ENCODE measurements at regions not wholly inside any gene's neighbourhood (a gene's known extent, or its start where the extent isn't known, plus 50 kb on each side); places are given as distances from the start of the nearest gene placed in this dataset.

GRCh38 chr3:59486520-59486919 is 436.7 kb upstream of the CFAP20DC start:
- Mint-ChIP-seq H3K27ac (no peak overlapping the region), H3K4me1 (ENCODE audit: low read depth) (no peaks in the 10 kb centered on the region), H3K4me3 (ENCODE audit: low read depth) (no peak overlapping the region), H3K9me3 (ENCODE audit: low read depth) (no peaks in the 10 kb centered on the region), H3K27me3 (peaks cover 4% of the 10 kb centered on the region), H3K36me3 (ENCODE audit: insufficient read depth) (no peaks in the 10 kb centered on the region)
- no peak for TF ChIP-seq CTCF (IDR thresholded peaks at IDR 0.05; ENCODE audit: unreplicated experiment)
- DNase-seq (ENCODE audit: low spot score, unreplicated experiment): no peak

- H3K4me3 Mint-ChIP-seq (ENCODE audit: low read depth): no peak overlapping the region
- H3K27me3 Mint-ChIP-seq: peaks cover 4% of the 10 kb centered on the region
- H3K4me1 Mint-ChIP-seq (ENCODE audit: low read depth): no peaks in the 10 kb centered on the region
- no peak for DNase-seq (ENCODE audit: low spot score, unreplicated experiment)
- no peaks in the 10 kb centered on the region for H3K9me3 Mint-ChIP-seq (ENCODE audit: low read depth)
- H3K27ac Mint-ChIP-seq: no peak overlapping the region
- H3K36me3 Mint-ChIP-seq (ENCODE audit: insufficient read depth): no peaks in the 10 kb centered on the region
- TF ChIP-seq CTCF (IDR thresholded peaks at IDR 0.05; ENCODE audit: unreplicated experiment): no peak
Measured at GRCh38 chr3:59483191-59483590, 433.4 kb upstream of the CFAP20DC start.

GRCh38 chr3:59482684-59483083 is 432.9 kb upstream of the CFAP20DC start:
- peaks cover 4% of the 10 kb centered on the region for H3K27me3 Mint-ChIP-seq
- no peak overlapping the region for H3K4me3 Mint-ChIP-seq (ENCODE audit: low read depth)
- H3K27ac Mint-ChIP-seq: no peak overlapping the region
- no peaks in the 10 kb centered on the region for H3K9me3 Mint-ChIP-seq (ENCODE audit: low read depth)
- H3K4me1 Mint-ChIP-seq (ENCODE audit: low read depth): no peaks in the 10 kb centered on the region
- TF ChIP-seq CTCF (IDR thresholded peaks at IDR 0.05; ENCODE audit: unreplicated experiment): no peak
- DNase-seq (ENCODE audit: low spot score, unreplicated experiment): no peak
- H3K36me3 Mint-ChIP-seq (ENCODE audit: insufficient read depth): no peaks in the 10 kb centered on the region

- Mint-ChIP-seq H3K4me3 (ENCODE audit: low read depth) (no peak overlapping the region), H3K9me3 (ENCODE audit: low read depth) (no peaks in the 10 kb centered on the region), H3K27me3 (peaks cover 3% of the 10 kb centered on the region), H3K36me3 (ENCODE audit: insufficient read depth) (no peaks in the 10 kb centered on the region), H3K27ac (no peak overlapping the region), H3K4me1 (ENCODE audit: low read depth) (no peaks in the 10 kb centered on the region)
- TF ChIP-seq CTCF (IDR thresholded peaks at IDR 0.05; ENCODE audit: unreplicated experiment): no peak
- DNase-seq (ENCODE audit: low spot score, unreplicated experiment): no peak
Measured at GRCh38 chr3:59481776-59482400, 432.1 kb upstream of the CFAP20DC start.

GRCh38 chr3:59480486-59480995 is 430.7 kb upstream of the CFAP20DC start:
- Mint-ChIP-seq H3K4me1 (ENCODE audit: low read depth) (no peaks in the 10 kb centered on the region), H3K9me3 (ENCODE audit: low read depth) (no peaks in the 10 kb centered on the region), H3K36me3 (ENCODE audit: insufficient read depth) (no peaks in the 10 kb centered on the region), H3K4me3 (ENCODE audit: low read depth) (no peak overlapping the region), H3K27me3 (peaks cover 3% of the 10 kb centered on the region), H3K27ac (no peak overlapping the region)
- DNase-seq (ENCODE audit: low spot score, unreplicated experiment): no peak
- no peak for TF ChIP-seq CTCF (IDR thresholded peaks at IDR 0.05; ENCODE audit: unreplicated experiment)

Measured in progenitor cell of endocrine pancreas (in vitro differentiated cells).